HG03103 (cell line): ENCODE measurements at regions not wholly inside any gene's neighbourhood (a gene's known extent, or its start where the extent isn't known, plus 50 kb on each side); places are given as distances from the start of the nearest gene placed in this dataset.

ENCODE experiments used
- ATAC-seq: cut with Tn5 transposase; IDR thresholded peaks from one replicate; pipeline ENCODE4 v1.9.1; 2021; ENCODE audit warnings: low read depth; ENCODE audit not compliant: unreplicated experiment

DNA sequence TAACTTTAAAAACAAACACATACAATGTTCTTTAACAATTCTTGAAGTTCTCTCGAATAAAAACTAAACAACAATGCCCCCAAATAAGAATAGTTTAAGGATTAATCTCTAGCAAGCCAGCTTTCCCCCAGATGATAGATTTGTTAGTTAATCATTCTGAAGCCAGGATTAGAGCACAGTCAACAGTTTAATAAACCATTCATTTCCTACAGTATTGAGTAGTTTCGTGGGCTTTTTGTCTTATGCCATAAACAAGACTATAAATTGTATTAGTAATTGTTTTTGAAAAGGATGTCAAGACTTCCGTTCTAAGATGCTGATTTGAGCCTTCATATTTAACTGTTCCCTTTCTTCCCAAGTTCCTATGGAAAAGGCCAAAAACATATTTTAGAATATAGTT lies 136.6 kb downstream of the PIK3R1 start:
- ATAC-seq = no peak

DNA sequence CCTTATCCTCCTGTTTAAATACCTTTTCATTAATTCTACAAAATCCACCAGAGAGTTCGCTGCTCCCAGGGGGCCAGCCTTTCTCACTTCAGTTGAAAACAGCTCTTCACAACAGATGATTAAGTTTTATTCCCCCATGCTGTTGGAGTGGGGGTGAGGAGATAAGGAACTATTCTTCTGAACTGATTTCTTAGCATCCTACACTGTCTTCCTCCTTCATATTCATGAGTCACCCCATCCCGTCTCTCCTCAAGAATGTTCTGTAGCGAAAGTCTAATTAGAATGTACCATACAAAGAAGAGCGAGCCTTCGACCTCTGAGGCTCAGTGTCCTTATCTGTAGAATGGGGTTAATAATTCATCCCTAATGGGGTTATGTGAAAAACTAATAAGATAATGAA lies 138.0 kb downstream of the PIK3R1 start:
- ATAC-seq = no peak

DNA sequence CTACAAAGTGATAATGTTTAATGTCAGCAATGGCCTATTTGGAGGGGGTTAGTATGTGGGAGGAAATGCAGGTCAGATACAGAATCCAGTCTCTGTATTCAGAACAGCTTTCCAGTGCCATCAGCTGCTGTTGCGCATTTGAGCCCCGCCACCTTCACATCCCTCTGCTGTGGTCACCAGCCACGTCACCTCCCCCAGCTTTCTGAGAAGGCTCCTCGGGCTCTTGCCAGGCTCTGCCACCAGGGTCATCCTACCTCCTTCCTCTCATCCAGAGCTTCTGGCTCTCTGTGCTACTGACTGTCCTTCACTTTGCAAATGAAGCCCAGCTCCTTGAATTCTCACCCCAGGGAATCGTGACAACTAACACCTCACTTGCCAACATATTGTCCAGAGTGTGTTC lies 138.8 kb downstream of the PIK3R1 start:
- no peak for ATAC-seq

DNA sequence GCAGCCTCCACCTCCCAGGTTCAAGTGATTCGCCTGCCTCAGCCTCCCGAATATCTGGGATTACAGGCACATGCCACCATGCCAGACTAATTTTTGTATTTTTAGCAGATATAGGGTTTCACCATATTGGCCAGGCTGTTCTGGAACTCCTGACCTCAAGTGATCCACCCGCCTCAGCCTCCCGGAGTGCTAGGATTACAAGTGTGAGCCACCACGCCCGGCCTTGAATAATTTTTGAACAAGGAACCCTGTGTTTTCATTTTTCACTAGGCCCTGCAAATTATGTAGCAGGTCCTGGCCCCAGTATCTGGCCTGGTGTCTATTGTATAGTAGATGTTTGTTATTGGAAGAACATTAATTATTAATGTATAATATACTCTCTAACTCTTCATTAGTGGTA lies 140.7 kb downstream of the PIK3R1 start:
- no peak for ATAC-seq

DNA sequence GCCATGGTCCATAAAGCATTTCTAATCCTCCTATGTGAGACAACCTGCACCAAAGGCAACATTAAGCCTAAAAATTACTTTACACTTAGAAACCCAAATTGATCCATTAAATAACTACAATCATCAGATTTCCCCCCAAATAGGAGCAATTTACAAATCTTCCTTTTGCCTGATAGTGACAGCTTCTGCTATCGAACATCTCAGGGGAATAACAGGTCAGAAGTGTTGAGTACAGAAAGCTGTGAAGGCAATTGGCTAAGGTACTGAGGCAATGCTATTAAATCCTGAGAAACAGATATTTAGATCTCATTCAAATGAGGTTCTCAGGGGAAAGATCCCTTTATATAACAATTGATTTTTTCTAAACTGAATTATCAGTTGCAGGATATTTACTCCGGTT lies 141.1 kb downstream of the PIK3R1 start:
- no peak for ATAC-seq

- ATAC-seq = no peak
Measured at GRCh38 chr5:68359699-68360098, 144.1 kb downstream of the PIK3R1 start.

DNA sequence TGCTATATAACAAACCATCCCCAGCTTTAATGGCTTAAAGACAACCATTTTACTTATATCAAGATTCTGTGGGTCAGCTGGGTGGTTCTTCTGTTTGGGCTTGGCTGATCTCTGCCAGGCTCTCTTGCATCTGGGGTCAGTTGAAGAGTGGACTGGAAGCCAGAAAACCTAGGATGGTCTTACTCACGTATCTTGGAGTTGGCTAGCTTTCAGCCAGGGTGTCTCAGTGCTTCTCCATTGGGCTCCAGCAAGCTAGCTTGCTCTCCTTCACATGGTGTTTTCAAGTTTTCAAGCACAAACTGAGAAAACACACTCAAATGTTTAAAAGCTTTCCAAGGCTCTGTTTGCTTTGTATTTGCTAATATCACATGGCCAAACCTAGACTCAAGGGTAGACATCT lies 146.8 kb downstream of the PIK3R1 start:
- no peak for ATAC-seq

DNA sequence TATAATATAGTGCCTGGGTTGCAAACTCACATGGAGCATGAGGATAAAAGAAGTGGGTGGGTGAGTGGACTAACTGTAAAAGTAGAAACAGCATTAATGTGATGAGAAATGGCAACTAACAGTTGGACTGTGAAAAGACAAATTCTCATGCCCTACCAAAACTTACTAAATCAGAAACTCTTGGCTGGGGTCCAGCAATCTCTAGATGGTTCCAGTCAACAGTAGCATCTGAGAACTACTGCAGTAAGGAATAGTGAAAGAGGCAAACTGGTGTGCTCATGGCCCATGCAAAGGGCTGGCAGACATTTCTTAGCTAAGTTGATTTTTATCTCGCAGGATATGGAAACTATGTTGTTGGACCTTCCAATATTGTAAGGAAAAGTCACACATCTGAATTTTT lies 150.3 kb downstream of the PIK3R1 start:
- no peak for ATAC-seq

DNA sequence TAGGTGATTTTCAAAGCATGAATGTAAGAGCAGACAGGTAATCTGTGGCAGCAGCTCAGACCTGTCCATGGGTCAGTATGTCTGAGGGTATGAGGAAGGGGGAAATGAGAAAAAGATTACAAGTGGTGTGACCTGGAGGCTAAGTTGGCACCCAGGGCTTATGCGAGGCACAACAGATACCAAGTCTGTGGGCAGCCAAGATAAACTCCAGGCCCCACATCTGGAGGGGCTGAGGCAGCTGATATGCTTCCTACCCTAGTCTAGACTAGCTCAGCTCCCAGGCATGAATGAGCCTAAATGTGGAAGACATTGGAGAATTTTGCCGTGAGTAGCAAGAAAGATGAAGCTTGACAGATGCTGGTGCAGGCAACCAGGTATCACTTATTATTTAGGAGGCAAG lies 151.7 kb downstream of the PIK3R1 start:
- ATAC-seq = no peak

DNA sequence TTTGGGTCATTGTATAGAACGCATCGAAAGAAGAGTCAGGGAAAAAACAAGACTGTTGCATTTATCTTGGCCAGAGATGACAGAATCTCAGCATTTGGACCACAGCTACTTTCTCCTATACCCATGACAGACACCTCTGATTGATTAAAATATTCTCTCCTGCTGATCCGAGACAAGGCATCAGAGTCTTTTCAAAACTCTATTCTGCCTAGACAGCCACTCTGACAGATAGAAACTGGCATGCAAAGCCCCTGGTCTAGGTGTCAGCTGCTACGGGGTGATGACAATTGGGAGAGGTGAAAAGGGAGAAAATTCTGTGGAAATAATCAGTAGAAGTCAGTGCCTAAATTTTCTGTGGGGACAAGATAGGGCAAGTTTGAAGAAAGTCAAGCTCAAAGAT lies 152.2 kb downstream of the PIK3R1 start:
- no peak for ATAC-seq

DNA sequence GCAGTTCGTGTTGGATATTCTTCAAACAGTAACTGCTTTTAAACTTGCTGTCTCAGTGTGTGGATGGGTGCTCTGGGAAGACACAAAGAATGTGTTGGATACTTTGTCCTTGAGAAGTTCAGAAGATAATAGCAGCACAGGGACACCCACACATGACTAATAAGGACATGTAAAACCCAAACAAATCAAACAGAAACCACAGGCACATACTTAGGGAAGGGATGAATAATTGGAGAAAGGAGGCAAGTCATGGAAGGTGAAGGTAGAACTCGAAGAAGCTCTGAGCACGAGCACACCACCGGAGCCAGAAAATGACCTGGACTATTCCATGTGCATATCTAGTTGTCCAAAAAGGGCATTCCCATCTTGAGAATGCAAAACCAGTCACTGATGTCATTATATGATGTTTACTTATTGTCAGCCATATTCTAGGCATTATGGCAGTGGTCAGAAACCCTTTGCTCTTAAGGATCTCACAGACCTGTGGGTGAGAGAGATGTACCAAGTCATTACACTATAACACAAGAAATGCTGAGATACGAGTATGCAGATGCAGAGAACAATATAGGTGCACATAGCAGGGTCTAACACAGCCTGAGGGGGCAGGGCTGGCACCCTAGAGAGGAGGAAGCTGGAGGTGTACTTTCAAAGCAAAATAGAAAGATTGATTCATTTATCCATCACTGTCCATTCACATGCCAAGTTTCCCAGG lies 152.9 kb downstream of the PIK3R1 start:
- ATAC-seq = no peak

DNA sequence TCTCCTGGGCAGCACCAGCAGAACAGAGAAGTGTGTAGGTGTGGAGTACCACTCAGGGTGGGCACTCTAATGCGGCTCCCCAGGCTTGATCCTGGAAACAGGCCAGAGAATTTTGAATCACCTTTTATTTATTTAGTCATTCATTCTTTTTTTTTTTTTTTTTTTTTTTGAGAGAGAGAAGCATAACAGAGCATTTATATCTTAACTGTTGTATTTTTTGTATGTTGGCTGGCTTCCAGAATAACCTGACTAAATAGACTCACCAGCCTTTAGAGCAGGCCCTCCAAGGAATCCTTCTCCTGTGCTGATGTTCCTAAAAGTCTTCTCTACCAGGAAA lies 153.4 kb downstream of the PIK3R1 start:
- no peak for ATAC-seq

DNA sequence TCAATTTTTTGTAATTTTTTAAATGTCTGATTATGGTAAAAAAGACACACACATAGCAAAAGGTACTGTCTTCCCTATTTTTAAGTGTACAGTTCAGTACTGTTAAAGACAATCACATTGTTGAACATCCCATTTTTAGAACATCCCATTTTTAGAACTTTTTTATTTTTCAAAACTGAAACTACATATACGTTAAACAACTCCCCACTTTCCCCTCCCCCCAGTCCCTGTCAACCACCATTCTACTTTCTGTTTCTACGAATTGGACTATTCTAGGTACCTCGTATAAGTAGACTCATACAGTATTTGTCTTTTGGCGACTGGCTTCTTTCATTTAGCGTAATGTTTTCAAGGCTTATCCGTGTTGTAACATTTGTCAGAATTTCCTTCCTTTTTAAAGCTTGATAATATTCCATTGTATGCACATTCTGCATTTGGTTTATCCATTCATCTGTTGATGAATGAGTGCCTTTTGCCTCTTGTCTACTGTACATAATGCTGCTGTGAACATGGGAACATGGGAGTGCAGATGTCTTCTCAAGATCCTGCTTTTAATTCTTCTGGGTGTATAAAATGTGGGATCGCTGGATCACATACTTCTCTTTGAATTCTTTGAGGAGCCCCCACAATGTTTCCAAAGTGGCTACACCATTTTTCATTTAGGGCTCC lies 154.0 kb downstream of the PIK3R1 start:
- ATAC-seq = peak; percentile 62

GRCh38 chr5:68370196-68370595 lies 154.6 kb downstream of the PIK3R1 start:
- no peak for ATAC-seq

DNA sequence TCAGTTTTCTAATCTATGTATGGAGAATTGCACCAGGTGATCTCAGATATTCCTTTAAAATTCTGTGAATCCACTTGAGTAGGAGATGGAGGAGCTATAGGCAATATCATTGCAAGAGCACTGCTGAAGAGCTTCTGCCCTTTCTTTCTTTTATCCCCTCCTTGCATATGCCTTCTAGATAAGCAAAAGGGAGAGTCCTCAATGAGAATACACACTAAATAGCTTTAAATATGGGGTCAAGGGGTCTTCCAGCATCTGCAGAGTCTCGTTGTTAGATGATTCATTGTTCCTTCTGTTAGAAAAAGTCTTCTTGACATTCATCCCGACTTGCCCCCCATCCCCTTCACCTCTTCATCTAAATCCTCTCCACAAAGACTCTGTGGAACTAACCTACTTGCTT lies 156.1 kb downstream of the PIK3R1 start:
- no peak for ATAC-seq

GRCh38 chr5:68372161-68372560 lies 156.6 kb downstream of the PIK3R1 start:
- no peak for ATAC-seq

- ATAC-seq = no peak
Measured at GRCh38 chr5:68373050-68373449, 157.5 kb downstream of the PIK3R1 start.

- ATAC-seq = no peak
Measured at GRCh38 chr5:68374796-68375518, 159.4 kb downstream of the PIK3R1 start.

DNA sequence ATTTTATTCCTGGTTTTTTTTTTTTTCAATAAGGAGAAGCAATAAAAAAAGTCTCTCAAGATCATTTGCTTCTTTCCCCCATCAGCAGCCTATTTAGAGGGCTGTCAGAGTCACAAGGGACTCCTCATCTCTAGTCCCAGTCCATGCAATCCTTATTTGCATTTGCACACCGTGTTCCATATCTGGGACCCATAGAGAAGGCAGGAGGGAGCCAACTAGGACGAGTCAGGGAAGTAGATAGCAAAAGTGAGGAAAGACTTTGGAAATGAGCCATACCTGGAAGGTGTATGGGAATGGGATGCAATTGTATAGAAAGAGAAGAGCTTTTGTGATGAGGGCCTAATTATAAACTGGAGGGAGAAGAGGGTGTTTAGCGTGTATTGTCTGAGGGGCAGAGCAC lies 160.0 kb downstream of the PIK3R1 start:
- no peak for ATAC-seq

- no peak for ATAC-seq
Measured at GRCh38 chr5:68376935-68377334, 161.4 kb downstream of the PIK3R1 start.

DNA sequence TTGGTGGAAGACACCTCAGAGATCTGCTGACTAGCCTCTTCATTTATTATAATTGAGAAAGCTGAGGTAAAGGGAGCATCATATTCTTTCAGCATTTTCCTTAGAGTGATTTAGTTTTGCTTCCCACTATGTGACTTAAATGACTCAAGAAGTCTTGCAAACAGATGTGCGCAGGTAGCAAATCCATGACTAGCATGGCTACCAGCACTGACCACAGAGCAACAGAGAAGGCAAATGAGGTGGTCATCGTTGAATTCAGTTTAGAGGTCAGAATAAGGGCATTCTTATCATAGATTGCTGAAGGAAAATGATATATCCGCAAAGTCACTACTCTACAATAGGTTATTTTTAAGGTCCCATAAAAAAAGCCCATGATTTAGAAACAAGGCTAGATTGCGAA lies 162.2 kb downstream of the PIK3R1 start:
- no peak for ATAC-seq
